AG09309 (cell line): ENCODE measurements at regions not wholly inside any gene's neighbourhood (a gene's known extent, or its start where the extent isn't known, plus 50 kb on each side); places are given as distances from the start of the nearest gene placed in this dataset.

Experiments
- DNase-seq: peaks from one replicate; pipeline ENCODE4 v3.0.0-alpha.2; 2010; ENCODE audit warnings: low read depth
- H3K4me3 ChIP-seq: 2 replicates; pipeline ENCODE4 v1.5.1; 2011; ENCODE audit warnings: mild to moderate bottlenecking, low read depth, low read length, moderate library complexity; ENCODE audit not compliant: control insufficient read depth
- CTCF ChIP-seq: IDR thresholded peaks from 2 replicates; pipeline ENCODE4 v1.5.1; 2011; ENCODE audit warnings: mild to moderate bottlenecking, low read depth, low read length, inconsistent platforms; ENCODE audit not compliant: insufficient read depth, control insufficient read depth; ENCODE audit errors: missing control alignments

GRCh38 chr2:239498576-239498975 is 97.8 kb upstream of the HDAC4 start:
- no peak for DNase-seq
- TF ChIP-seq CTCF = no peak
- H3K4me3 ChIP-seq = no peak overlapping the region

DNA sequence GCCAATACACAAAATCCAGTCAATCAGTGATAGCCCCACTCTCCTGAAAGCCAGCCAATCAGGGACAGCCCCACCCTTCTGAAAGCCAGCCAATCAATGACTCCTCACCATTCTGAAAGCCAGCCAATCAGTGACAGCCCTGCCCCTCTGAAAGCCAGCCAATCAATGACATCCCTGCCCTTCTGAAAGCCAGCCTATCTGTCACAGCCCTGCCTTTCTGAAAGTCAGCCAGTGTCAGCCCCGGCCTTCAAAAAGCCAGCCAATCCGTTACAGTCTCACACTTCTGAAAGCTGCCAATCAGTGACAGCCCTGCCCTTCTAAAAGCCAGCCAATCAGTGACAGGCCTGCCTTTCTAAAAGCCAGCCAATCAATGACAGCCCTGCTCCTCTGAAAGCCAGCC is 95.9 kb upstream of the HDAC4 start:
- no peak overlapping the region for H3K4me3 ChIP-seq
- no peak for DNase-seq
- no peak for TF ChIP-seq CTCF

GRCh38 chr2:239495791-239496233 is 95.0 kb upstream of the HDAC4 start:
- TF ChIP-seq CTCF = no peak
- no peak for DNase-seq
- no peak overlapping the region for H3K4me3 ChIP-seq

- TF ChIP-seq CTCF = no peak
- DNase-seq = no peak
- H3K4me3 ChIP-seq = no peak overlapping the region
Measured at GRCh38 chr2:239495175-239495574, 94.4 kb upstream of the HDAC4 start.

GRCh38 chr2:239494578-239494977 is 93.8 kb upstream of the HDAC4 start:
- DNase-seq = no peak
- no peak overlapping the region for H3K4me3 ChIP-seq
- TF ChIP-seq CTCF = no peak

DNA sequence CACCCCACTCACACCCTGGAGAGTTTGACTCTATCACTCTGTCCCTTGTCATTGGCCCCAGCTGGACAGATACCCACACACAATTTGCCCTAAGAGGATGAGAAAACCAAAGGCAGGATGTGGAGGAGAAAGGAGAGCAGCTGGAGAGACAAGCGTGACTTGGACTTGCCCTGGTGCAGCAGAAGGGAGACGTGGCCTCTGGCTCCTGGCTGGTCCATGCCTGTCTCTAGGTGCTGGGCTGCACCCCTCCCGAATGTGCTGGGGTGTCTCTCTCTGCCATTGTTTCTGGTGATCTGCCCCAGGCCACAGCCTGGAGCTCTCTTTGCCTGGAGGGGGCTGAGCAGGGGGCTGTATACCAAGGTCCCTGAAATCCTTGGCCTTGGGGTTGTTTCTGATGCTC is 88.7 kb upstream of the HDAC4 start:
- no peak overlapping the region for H3K4me3 ChIP-seq
- no peak for TF ChIP-seq CTCF
- no peak for DNase-seq

DNA sequence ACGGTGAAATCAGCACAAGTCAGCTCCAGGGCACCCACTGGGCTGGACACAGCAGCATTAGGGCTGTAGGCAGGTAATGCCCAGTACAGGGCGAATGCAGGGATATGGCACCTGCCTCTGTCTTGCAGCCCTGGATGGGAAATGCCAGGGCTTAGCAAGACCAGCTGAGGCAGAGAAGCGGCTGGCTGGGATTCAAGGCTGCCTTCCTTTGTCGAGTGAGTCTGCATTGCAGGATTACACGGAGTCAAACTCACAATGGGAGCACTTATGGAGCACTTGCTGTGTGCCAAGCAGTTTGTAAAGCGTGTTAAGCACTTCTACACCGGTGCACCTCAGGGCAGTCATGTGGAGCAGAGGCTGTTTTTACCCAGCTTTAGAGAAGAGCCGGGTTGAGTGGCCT is 87.3 kb upstream of the HDAC4 start:
- DNase-seq = no peak
- H3K4me3 ChIP-seq = no peak overlapping the region
- TF ChIP-seq CTCF = no peak
